Type B pancreatic cell (in vitro differentiated cells): ENCODE measurements at regions not wholly inside any gene's neighbourhood (a gene's known extent, or its start where the extent isn't known, plus 50 kb on each side); places are given as distances from the start of the nearest gene placed in this dataset.

Experiments used
- DNase-seq: peaks from one replicate; pipeline ENCODE4 v3.0.0; 2021; ENCODE audit warnings: mixed read lengths; ENCODE audit not compliant: unreplicated experiment; ENCODE audit errors: extremely low spot score
- H3K27ac Mint-ChIP-seq: 2 replicates; pipeline ENCODE4 v1.8.0; 2021; ENCODE audit warnings: mild to moderate bottlenecking, mixed read lengths
- H3K27me3 Mint-ChIP-seq: 2 replicates; pipeline ENCODE4 v1.8.0; 2021; ENCODE audit warnings: mixed read lengths
- H3K36me3 Mint-ChIP-seq: 2 replicates; pipeline ENCODE4 v1.8.0; 2021; ENCODE audit warnings: mixed read lengths
- H3K4me1 Mint-ChIP-seq: one replicate; pipeline ENCODE4 v1.8.0; 2021; ENCODE audit warnings: mixed read lengths; ENCODE audit not compliant: unreplicated experiment
- H3K4me3 Mint-ChIP-seq: 2 replicates; pipeline ENCODE4 v1.8.0; 2021; ENCODE audit warnings: mild to moderate bottlenecking, mixed read lengths
- H3K9me3 Mint-ChIP-seq: 2 replicates; pipeline ENCODE4 v1.8.0; 2021; ENCODE audit warnings: mixed read lengths
- TF ChIP-seq, protein P1 (sequence below): fragments of 200-600 bp; sonication (generic); conservative IDR thresholded peaks from 2 replicates; pipeline ENCODE4 v1.5.0; 2021; ENCODE audit warnings: antibody characterized with exemption, mild to moderate bottlenecking

DNA sequence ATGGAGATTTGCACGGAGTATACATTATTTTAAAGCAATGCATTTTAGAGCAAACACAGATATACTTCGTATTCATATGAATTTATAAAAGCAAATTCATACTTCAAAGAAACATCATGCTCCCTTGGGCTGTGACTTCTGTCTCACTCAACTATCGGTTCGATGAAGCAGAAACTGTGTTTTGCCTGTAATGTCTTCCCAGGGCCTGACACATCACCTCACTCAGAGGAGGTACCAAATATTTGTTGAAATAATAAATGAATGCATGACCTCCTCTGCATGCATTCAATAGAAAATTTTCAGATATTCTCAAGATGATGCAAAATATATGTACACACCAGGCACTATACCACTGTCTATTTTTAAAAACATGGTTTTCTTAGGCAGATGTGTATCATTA, 432.7 kb downstream of the EFNB2 start:
- Mint-ChIP-seq H3K4me3 (no peak overlapping the region), H3K9me3 (peaks cover 9% of the 10 kb centered on the region), H3K4me1 (peaks cover 40% of the 10 kb centered on the region), H3K27me3 (no peaks in the 10 kb centered on the region), H3K27ac (no peak overlapping the region), H3K36me3 (no peaks in the 10 kb centered on the region)
- TF ChIP-seq, protein P1, sequence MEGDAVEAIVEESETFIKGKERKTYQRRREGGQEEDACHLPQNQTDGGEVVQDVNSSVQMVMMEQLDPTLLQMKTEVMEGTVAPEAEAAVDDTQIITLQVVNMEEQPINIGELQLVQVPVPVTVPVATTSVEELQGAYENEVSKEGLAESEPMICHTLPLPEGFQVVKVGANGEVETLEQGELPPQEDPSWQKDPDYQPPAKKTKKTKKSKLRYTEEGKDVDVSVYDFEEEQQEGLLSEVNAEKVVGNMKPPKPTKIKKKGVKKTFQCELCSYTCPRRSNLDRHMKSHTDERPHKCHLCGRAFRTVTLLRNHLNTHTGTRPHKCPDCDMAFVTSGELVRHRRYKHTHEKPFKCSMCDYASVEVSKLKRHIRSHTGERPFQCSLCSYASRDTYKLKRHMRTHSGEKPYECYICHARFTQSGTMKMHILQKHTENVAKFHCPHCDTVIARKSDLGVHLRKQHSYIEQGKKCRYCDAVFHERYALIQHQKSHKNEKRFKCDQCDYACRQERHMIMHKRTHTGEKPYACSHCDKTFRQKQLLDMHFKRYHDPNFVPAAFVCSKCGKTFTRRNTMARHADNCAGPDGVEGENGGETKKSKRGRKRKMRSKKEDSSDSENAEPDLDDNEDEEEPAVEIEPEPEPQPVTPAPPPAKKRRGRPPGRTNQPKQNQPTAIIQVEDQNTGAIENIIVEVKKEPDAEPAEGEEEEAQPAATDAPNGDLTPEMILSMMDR = no peak
- DNase-seq = no peak

DNA sequence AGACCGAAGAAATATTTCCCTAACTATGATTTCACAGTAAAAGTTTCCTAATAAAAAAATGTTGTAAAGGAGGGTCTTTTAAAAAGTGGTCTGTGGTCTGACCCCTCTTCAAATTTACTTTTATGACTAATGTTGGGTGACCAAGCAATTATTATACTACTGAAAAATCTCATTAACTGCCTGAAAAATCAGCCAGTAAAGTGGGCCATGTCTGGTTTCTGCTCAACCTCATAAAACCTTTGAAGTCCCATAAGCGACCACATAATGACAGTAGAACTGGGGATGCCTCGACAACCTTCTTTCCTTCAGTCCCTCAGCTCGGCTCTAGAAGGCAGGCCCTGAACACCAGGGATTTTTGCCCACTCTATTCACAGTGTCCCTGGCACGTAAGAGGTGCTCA, 434.3 kb downstream of the EFNB2 start:
- H3K4me1 Mint-ChIP-seq = peaks cover 40% of the 10 kb centered on the region
- no peaks in the 10 kb centered on the region for H3K27me3 Mint-ChIP-seq
- peak overlapping the region; percentile 96 for H3K27ac Mint-ChIP-seq
- DNase-seq = no peak
- no peak overlapping the region for H3K4me3 Mint-ChIP-seq
- H3K9me3 Mint-ChIP-seq = peaks cover 9% of the 10 kb centered on the region
- TF ChIP-seq, protein P1 = no peak
- no peaks in the 10 kb centered on the region for H3K36me3 Mint-ChIP-seq

DNA sequence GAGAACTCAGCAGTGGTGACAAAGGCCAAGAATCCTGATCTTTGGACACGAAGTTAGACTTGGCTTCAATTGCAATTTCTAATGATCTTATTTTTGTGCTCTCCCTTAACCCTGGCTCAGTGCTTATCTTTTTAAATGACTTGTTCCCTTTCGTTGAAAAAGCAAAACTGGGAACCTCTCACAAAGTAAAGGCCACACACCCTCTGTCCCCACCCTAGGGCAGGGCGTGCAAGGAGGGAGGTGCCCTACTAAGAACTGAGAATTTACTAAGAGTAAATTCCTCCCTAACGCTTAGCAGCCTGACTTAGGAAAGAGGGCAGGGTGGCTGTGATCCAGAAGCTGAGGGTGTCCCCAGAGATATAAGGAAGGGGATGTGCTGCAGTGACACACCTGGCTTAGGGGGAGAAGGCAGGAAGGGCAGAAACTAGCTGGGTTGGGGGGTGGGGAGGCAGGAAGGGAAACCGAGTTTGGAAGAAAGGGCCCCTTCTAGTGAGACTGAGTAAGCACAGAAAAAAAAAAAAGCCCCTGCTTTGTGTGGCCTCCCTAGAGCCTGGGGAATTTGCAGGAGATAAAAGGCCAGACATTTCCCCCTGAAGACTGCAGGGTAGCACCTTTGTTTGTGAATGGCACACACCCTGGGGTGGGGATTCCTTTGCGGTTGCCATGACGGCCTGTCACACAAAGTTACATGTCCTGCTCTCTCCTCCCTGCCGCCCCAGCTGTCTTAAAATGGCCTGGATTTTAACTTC, 435.1 kb downstream of the EFNB2 start:
- DNase-seq = no peak
- peak overlapping the region; percentile 96 for H3K27ac Mint-ChIP-seq
- peak overlapping the region; percentile 57 for H3K4me3 Mint-ChIP-seq
- H3K36me3 Mint-ChIP-seq = no peaks in the 10 kb centered on the region
- H3K4me1 Mint-ChIP-seq = peaks cover 40% of the 10 kb centered on the region
- peaks cover 15% of the 10 kb centered on the region for H3K9me3 Mint-ChIP-seq
- H3K27me3 Mint-ChIP-seq = no peaks in the 10 kb centered on the region
- TF ChIP-seq, protein P1 = no peak

DNA sequence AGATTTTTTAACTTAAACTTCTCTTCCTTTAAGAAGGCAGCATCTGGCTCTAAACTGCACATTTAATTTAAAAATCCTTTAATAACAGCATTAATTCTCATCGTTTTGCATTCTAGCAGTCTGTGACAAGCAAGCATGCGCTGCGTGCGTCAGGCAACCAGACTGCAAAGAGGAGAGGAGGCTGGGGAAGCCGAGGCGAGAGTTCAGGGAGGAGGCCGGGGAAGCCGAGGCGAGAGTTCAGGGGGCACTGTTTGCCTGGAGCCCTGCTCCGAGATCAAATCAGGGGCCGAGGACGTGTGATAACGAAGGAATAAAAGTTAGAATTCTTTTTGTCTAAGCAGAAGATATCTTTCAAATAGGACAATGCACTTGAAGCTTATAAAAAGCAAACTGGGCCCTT, 435.7 kb downstream of the EFNB2 start:
- Mint-ChIP-seq H3K27ac (peak overlapping the region; percentile 96), H3K4me3 (peak overlapping the region; percentile 57), H3K36me3 (no peaks in the 10 kb centered on the region), H3K27me3 (no peaks in the 10 kb centered on the region), H3K9me3 (peaks cover 15% of the 10 kb centered on the region), H3K4me1 (peaks cover 40% of the 10 kb centered on the region)
- TF ChIP-seq, protein P1 = no peak
- no peak for DNase-seq

DNA sequence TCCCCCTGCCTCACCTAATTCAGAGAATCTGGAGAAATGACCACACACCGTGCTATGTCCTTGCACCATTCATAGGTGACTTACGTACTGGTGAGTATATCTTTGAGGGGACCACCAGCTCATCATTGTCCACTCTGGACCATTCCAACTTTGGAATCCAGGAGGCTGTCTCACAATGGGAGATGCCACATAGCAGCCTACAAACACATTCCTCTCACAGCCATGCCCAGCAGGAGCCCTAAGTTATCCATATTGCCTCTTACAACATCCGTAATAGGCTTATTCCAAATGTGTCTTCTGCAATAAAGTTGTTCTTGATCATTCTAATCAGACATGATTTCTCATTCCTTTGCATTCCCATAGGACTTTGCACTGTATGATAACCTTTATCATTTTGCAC, 436.7 kb downstream of the EFNB2 start:
- H3K9me3 Mint-ChIP-seq = peaks cover 7% of the 10 kb centered on the region
- no peaks in the 10 kb centered on the region for H3K36me3 Mint-ChIP-seq
- H3K4me1 Mint-ChIP-seq = peaks cover 35% of the 10 kb centered on the region
- H3K27ac Mint-ChIP-seq = peak overlapping the region; percentile 96
- H3K27me3 Mint-ChIP-seq = no peaks in the 10 kb centered on the region
- no peak for DNase-seq
- H3K4me3 Mint-ChIP-seq = no peak overlapping the region
- TF ChIP-seq, protein P1 = no peak
